Lower leg skin (tissue), 3 donors: ENCODE measurements at regions not wholly inside any gene's neighbourhood (a gene's known extent, or its start where the extent isn't known, plus 50 kb on each side); places are given as distances from the start of the nearest gene placed in this dataset.

Experiments used
- POLR2A ChIP-seq, 2 donors: fragments of 450-650 bp; IDR thresholded peaks; one replicate each; pipeline ENCODE4 v1.6.1; 2016 to 2017; ENCODE audit warnings: antibody characterized with exemption in 2 of 2, mild to moderate bottlenecking in 1 of 2, moderate library complexity in 1 of 2
- TF ChIP-seq, protein P1 (sequence below), 3 donors: fragments of 450-650 bp; IDR thresholded peaks; one replicate each; pipeline ENCODE4 v1.5.1; 2016; ENCODE audit warnings: antibody characterized with exemption in 3 of 3, mild to moderate bottlenecking in 3 of 3, moderate library complexity in 2 of 3

- TF ChIP-seq, protein P1, sequence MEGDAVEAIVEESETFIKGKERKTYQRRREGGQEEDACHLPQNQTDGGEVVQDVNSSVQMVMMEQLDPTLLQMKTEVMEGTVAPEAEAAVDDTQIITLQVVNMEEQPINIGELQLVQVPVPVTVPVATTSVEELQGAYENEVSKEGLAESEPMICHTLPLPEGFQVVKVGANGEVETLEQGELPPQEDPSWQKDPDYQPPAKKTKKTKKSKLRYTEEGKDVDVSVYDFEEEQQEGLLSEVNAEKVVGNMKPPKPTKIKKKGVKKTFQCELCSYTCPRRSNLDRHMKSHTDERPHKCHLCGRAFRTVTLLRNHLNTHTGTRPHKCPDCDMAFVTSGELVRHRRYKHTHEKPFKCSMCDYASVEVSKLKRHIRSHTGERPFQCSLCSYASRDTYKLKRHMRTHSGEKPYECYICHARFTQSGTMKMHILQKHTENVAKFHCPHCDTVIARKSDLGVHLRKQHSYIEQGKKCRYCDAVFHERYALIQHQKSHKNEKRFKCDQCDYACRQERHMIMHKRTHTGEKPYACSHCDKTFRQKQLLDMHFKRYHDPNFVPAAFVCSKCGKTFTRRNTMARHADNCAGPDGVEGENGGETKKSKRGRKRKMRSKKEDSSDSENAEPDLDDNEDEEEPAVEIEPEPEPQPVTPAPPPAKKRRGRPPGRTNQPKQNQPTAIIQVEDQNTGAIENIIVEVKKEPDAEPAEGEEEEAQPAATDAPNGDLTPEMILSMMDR (IDR thresholded peaks at IDR 0.05), result no peak
- no peak for TF ChIP-seq POLR2A (IDR thresholded peaks at IDR 0.05)
These were observed 459.9 kb downstream of the RAP2B start for GRCh38 chr3:153621953-153622352.
